HEK293 (cell line): ENCODE measurements at regions not wholly inside any gene's neighbourhood (a gene's known extent, or its start where the extent isn't known, plus 50 kb on each side); places are given as distances from the start of the nearest gene placed in this dataset.

Source experiments
- CTCF ChIA-PET: fragments of 350-600 bp; formaldehyde crosslinking; extraction: SDS; loops from one replicate; lab custom pipeline; 2021; ENCODE audit warnings: antibody characterized with exemption; lab: Yijun Ruan, JAX
- POLR2A ChIA-PET: fragments of 300-600 bp; formaldehyde crosslinking; extraction: SDS; loops from one replicate; lab custom pipeline; 2020; ENCODE audit warnings: antibody characterized with exemption, inconsistent platforms; lab: Yijun Ruan, JAX
- H3K27ac ChIP-seq: fragments of 200-500 bp; sonication (Bioruptor generic); 2 replicates; pipeline ENCODE4 v1.5.1; 2014; ENCODE audit warnings: low read depth, low read length, control low read depth, inconsistent platforms; ENCODE audit errors: extremely low read depth
- H3K36me3 ChIP-seq, 2 experiments: fragments of 200-500 bp in 1 of 2; sonication (Bioruptor generic) in 1 of 2; 1 replicate in 1 of 2; 2 replicates in 1 of 2; pipeline ENCODE4 v1.5.1; 2014 to 2017; ENCODE audit warnings: inconsistent platforms in 2 of 2, low read length in 2 of 2; ENCODE audit not compliant: control insufficient read depth in 2 of 2, insufficient read depth in 1 of 2
- H3K4me1 ChIP-seq: fragments of 200-500 bp; sonication (Bioruptor generic); 2 replicates; pipeline ENCODE4 v1.5.1; 2014; ENCODE audit warnings: mild to moderate bottlenecking, low read length, inconsistent platforms; ENCODE audit not compliant: control insufficient read depth, insufficient read depth
- H3K4me3 ChIP-seq: 2 replicates; pipeline ENCODE4 v1.5.1; 2011; ENCODE audit warnings: low read depth, mild to moderate bottlenecking, control low read depth, low read length, moderate library complexity
- H3K9me3 ChIP-seq: fragments of 200-500 bp; sonication (Bioruptor generic); 2 replicates; pipeline ENCODE4 v1.5.1; 2014; ENCODE audit warnings: low read depth, low read length, inconsistent platforms; ENCODE audit not compliant: control insufficient read depth, insufficient read depth
- GLI4 ChIP-seq: fragments of 450-650 bp; formaldehyde crosslinking; IDR thresholded peaks from 2 replicates; pipeline ENCODE4 v1.5.1; 2016; ENCODE audit warnings: missing biosample characterization, missing genetic modification characterization
- HOXD13 ChIP-seq: sonication (generic); formaldehyde crosslinking; IDR thresholded peaks from 2 replicates; pipeline ENCODE4 v1.8.0; 2022; ENCODE audit warnings: missing genetic modification reagents, borderline replicate concordance
- KLF10 ChIP-seq: fragments of 450-650 bp; IDR thresholded peaks from 2 replicates; pipeline ENCODE4 v1.5.1; 2018; ENCODE audit warnings: missing biosample characterization, mild to moderate bottlenecking, missing genetic modification characterization
- PRDM1 ChIP-seq: fragments of 450-650 bp; formaldehyde crosslinking; IDR thresholded peaks from 2 replicates; pipeline ENCODE4; 2016; ENCODE audit warnings: missing biosample characterization, missing genetic modification characterization
- PRDM10 ChIP-seq: fragments of 450-650 bp; formaldehyde crosslinking; IDR thresholded peaks from 2 replicates; pipeline ENCODE4 v1.5.1; 2016; ENCODE audit warnings: missing biosample characterization, missing genetic modification characterization
- REPIN1 ChIP-seq: fragments of 450-650 bp; formaldehyde crosslinking; IDR thresholded peaks from 2 replicates; pipeline ENCODE4 v1.5.1; 2017; ENCODE audit warnings: missing biosample characterization, missing genetic modification characterization, low read depth
- SALL2 ChIP-seq: fragments of 450-650 bp; formaldehyde crosslinking; IDR thresholded peaks from 2 replicates; pipeline ENCODE4 v1.5.0; 2017; ENCODE audit warnings: missing biosample characterization, mild to moderate bottlenecking, missing genetic modification characterization, borderline replicate concordance
- ZBTB17 ChIP-seq: fragments of 450-650 bp; formaldehyde crosslinking; IDR thresholded peaks from 2 replicates; pipeline ENCODE4 v1.5.1; 2016; ENCODE audit warnings: missing biosample characterization, missing genetic modification characterization
- ZNF138 ChIP-seq: fragments of 450-650 bp; formaldehyde crosslinking; IDR thresholded peaks from 2 replicates; pipeline ENCODE4 v1.5.1; 2016; ENCODE audit warnings: missing biosample characterization, missing genetic modification characterization, borderline replicate concordance
- ZNF148 ChIP-seq: fragments of 450-650 bp; formaldehyde crosslinking; IDR thresholded peaks from 2 replicates; pipeline ENCODE4 v1.5.0; 2017; ENCODE audit warnings: missing biosample characterization, missing genetic modification characterization, borderline replicate concordance
- ZNF223 ChIP-seq: fragments of 450-650 bp; formaldehyde crosslinking; IDR thresholded peaks from 2 replicates; pipeline ENCODE4 v1.5.1; 2016; ENCODE audit warnings: missing biosample characterization, missing genetic modification characterization
- ZNF530 ChIP-seq: fragments of 450-650 bp; formaldehyde crosslinking; IDR thresholded peaks from 2 replicates; pipeline ENCODE4 v1.5.1; 2016; ENCODE audit warnings: low read depth, missing biosample characterization, missing genetic modification characterization
- ZNF549 ChIP-seq: fragments of 450-650 bp; IDR thresholded peaks from 2 replicates; pipeline ENCODE4 v1.5.1; 2018; ENCODE audit warnings: missing biosample characterization, missing genetic modification characterization, mild to moderate bottlenecking, inconsistent platforms, moderate library complexity
- ZNF558 ChIP-seq: fragments of 450-650 bp; formaldehyde crosslinking; IDR thresholded peaks from 2 replicates; pipeline ENCODE4 v1.5.1; 2016; ENCODE audit warnings: missing biosample characterization, missing genetic modification characterization
- ZNF600 ChIP-seq: fragments of 450-650 bp; formaldehyde crosslinking; IDR thresholded peaks from 2 replicates; pipeline ENCODE4 v1.5.1; 2016; ENCODE audit warnings: missing biosample characterization, missing genetic modification characterization
- ZNF623 ChIP-seq: fragments of 450-650 bp; formaldehyde crosslinking; IDR thresholded peaks from 2 replicates; pipeline ENCODE4 v1.5.1; 2016; ENCODE audit warnings: missing biosample characterization, missing genetic modification characterization
- ZNF660 ChIP-seq: fragments of 450-650 bp; IDR thresholded peaks from 2 replicates; pipeline ENCODE4 v1.5.1; 2018; ENCODE audit warnings: missing biosample characterization, mild to moderate bottlenecking, missing genetic modification characterization
- TF ChIP-seq, protein P1 (sequence below): fragments of 450-650 bp; formaldehyde crosslinking; IDR thresholded peaks from 2 replicates; pipeline ENCODE4 v1.5.1; 2016; ENCODE audit warnings: missing biosample characterization, missing genetic modification characterization

GRCh38 chr6:20319520-20320357, 81.9 kb upstream of the E2F3 start (continued):
- TF ChIP-seq SALL2 (no peak), ZNF623 (tag by site-specific recombination) (no peak), HOXD13 (CRISPR knock-in tag) (no peak), ZNF660 (tag by site-specific recombination) (no peak), ZNF223 (tag by site-specific recombination) (no peak), PRDM1 (no peak), GLI4 (tag by site-specific recombination) (no peak), ZNF558 (tag by site-specific recombination) (no peak), REPIN1 (tag by site-specific recombination) (no peak), ZNF148 (tag by site-specific recombination) (no peak)
- TF ChIP-seq, protein P1, sequence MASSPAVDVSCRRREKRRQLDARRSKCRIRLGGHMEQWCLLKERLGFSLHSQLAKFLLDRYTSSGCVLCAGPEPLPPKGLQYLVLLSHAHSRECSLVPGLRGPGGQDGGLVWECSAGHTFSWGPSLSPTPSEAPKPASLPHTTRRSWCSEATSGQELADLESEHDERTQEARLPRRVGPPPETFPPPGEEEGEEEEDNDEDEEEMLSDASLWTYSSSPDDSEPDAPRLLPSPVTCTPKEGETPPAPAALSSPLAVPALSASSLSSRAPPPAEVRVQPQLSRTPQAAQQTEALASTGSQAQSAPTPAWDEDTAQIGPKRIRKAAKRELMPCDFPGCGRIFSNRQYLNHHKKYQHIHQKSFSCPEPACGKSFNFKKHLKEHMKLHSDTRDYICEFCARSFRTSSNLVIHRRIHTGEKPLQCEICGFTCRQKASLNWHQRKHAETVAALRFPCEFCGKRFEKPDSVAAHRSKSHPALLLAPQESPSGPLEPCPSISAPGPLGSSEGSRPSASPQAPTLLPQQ (tag by site-specific recombination) = no peak

DNA sequence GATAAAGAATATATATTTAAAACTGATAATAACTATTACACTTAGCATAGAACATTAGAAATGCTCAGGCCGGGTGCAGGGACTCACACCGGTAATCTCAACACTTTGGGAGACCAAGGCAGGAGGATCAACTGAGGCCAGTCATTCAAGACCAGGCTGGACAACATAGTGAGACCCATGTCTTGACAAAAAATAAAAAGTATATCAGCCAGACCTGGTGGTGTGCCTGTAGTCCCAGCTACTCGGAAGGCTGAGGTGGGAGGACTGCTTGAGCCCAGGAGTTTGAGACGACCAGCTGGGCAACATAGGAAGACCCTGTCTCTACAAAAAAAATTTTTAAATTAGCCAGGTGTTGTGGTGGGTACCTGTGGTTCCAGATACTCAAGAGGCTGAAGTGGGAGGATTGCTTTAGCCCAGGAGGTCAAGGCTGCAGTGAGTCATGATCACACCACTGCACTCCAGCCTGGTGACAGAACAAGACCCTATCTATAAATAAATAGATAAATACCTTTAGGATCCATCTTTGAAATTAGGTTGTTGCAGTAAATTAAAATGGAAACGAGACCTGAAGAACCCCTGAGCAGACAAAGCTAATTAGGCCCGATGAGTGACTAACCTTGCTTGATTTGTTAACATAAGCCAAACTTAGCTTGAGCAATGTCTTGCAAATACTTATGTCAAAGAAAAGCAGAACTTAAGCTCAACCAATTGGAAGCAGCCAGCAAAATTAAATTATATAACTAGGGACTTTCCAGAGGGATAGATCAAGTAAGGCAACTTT, 75.8 kb upstream of the E2F3 start:
- Histone ChIP-seq H3K4me3 (no peak overlapping the region), H3K27ac (no peak overlapping the region), H3K4me1 (no peaks in the 10 kb centered on the region), H3K9me3 (no peaks in the 10 kb centered on the region), H3K36me3 (no peaks in the 10 kb centered on the region)
- no peak for TF ChIP-seq ZNF600
- TF ChIP-seq KLF10 (tag by site-specific recombination) = no peak
- no peak for TF ChIP-seq PRDM10
- TF ChIP-seq ZNF530 (tag by site-specific recombination) = no peak
- POLR2A ChIA-PET = no interaction called here
- CTCF ChIA-PET = no interaction called here

DNA sequence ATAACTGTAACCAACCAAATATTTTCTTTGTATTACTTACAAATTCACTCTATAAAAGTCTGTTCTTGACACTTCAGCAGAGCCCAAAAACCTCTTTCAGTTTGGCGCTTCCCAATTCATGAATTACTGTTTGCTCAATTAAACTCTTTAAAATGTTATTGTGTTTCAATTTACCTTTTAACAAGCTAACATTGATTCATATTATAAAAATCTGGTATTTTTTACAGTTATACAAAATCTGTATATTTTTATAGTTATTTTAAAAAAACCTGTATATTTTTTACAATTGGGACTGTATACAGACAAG, 75.3 kb upstream of the E2F3 start:
- ChIA-PET CTCF (no interaction called here), POLR2A (no interaction called here)
- no peak overlapping the region for H3K27ac ChIP-seq
- no peaks in the 10 kb centered on the region for H3K36me3 ChIP-seq
- H3K4me3 ChIP-seq = no peak overlapping the region
- TF ChIP-seq ZNF138 (tag by site-specific recombination) = no peak
- TF ChIP-seq ZNF549 = peak; percentile 94
- TF ChIP-seq ZBTB17 (tag by site-specific recombination) = no peak
- no peaks in the 10 kb centered on the region for H3K9me3 ChIP-seq
- H3K4me1 ChIP-seq = no peaks in the 10 kb centered on the region
